HG03108 (cell line): ENCODE measurements at regions not wholly inside any gene's neighbourhood (a gene's known extent, or its start where the extent isn't known, plus 50 kb on each side); places are given as distances from the start of the nearest gene placed in this dataset.

Experiments used
- ATAC-seq: cut with Tn5 transposase; IDR thresholded peaks from one replicate; pipeline ENCODE4 v1.9.1; 2021; ENCODE audit warnings: moderate library complexity; ENCODE audit not compliant: unreplicated experiment

GRCh38 chr1:110816945-110817344, 56.0 kb upstream of the CD53 start:
- ATAC-seq = no peak

DNA sequence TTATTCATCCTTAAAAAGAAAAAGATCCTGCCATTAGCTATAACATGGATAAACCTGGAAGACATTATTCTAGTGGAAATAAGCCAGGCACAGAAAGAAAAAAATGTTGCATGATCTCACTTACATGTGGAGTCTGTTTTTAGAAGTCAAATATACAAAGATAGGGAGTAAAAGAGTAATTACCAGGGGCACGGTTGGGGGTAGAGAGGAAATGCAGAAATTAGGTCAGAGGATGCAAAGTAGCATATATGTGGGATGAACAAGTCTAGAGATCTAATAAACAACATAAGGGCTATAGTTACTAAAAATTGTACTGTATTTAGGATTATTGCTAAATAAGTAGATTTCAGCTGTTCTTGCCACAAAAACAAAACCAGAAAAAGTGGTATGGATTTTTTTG, 61.4 kb upstream of the CD53 start:
- no peak for ATAC-seq

DNA sequence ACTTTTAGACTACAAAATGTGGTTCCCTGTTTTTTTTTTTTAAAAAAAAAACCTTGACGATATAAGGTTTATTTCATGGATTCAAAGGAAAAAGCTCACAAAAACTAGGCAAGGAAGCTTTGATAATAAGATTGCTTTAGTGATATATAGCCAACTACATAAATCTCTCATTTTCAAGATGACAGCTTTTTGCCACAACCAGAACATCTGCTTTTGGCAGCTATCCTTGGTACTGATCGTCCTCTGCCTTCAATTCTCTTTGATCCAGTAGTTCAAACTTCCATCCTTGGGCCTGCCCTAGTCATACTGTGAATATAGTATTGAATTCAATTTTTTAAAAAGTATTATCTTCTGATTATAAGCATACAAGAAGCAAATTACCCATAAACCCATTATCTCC, 72.9 kb upstream of the CD53 start:
- ATAC-seq = no peak

DNA sequence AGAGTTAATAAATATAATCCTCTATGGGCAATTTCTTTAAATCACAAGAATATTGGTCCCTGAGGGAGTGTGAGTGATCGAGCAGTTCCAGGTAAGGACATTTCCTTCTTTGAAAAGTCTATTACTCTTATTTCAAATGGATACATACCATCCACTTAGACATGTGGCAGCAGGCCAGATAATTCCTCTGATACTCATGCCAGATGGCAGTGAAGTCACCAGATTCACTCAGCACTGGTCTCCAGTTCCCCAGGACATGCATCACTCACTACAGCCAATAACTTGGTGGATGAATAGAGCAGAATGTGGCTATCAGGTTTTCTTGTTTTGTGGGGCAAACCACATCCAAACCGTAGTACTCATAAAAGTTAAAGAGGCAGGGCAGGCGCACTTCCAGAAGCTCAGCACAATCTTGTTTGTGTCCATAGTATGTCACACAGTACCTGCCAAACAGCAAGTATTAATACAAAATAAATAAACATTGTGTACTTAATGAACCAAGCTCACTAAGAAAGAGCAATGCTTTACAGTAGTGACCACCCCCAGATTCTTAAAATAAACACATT, 74.2 kb upstream of the CD53 start:
- no peak for ATAC-seq

DNA sequence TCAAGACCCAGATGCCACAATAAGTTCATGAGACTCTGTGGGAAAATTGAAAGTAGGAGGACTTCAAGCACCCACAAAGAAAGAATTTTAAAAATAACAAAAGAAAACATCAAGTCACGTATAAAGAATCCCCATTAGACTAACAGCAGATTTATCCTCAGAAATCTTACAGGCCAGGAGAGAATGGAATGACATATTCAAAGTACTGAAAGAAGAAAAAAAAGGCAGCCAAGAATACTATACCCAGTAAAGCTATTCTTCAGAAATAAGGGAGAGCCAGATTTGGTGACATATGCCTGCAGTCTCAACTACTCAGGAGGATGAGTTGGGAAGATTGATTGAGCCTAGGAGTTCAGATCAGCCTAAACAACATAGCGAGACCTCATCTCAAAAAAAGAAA, 84.3 kb upstream of the CD53 start:
- ATAC-seq = no peak

DNA sequence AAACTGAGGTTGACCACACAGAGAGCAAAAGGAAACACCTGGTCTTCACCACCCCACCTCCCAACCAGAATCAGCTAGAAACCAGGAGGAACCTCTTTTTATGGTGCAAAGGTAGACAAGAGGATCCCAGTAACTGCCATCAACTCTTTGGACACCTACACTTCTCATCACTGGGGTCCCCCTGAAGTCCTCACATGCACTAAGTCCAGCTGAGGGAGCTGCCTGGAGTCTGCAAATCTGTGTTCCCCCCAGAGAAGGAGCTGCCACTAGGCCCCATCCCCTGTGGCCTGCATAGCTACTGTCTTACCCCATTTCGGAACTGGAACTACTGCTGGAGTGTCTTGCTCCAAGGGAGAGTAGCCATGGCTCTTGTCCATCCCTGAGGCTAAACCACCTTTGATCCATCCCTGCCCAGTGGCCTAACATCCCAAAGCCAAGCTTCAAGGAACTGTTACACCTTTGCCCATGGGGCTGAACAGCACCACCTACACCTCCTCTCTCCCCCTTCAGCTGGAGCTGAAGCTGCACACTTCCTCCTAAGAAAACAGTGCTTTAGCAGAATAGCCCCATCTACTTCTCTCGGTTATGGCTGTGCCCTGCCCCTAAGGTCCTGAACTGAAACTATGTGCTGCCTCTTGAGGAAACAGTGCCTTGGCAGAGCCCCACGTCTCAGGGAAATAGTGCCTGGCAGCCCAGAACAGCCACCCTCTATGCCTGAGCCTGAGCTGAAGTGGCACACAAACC, 85.4 kb upstream of the CD53 start:
- ATAC-seq = peak; percentile 77

- ATAC-seq = no peak
Measured at GRCh38 chr1:110786802-110787327, 86.1 kb upstream of the CD53 start.

DNA sequence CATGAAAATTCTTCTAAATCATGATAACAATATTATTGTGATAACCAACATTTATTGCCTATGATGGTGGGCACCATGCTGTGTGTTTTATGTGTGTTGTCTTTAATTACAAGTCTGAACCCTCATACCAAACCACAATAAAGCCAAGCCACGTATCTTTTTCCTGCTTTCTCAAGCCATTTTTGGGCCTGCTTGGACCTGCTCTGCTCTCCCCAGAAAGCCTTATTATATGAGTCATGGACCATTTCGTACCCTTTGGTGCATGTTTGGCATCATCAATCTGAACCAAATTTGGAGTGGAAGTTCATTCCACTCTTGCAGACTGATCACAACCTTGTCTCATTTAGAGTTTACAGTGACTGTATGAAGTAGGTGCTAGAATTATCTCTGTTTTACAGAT, 87.3 kb upstream of the CD53 start:
- ATAC-seq = no peak

- no peak for ATAC-seq
Measured at GRCh38 chr1:110785055-110785454, 87.9 kb upstream of the CD53 start.

DNA sequence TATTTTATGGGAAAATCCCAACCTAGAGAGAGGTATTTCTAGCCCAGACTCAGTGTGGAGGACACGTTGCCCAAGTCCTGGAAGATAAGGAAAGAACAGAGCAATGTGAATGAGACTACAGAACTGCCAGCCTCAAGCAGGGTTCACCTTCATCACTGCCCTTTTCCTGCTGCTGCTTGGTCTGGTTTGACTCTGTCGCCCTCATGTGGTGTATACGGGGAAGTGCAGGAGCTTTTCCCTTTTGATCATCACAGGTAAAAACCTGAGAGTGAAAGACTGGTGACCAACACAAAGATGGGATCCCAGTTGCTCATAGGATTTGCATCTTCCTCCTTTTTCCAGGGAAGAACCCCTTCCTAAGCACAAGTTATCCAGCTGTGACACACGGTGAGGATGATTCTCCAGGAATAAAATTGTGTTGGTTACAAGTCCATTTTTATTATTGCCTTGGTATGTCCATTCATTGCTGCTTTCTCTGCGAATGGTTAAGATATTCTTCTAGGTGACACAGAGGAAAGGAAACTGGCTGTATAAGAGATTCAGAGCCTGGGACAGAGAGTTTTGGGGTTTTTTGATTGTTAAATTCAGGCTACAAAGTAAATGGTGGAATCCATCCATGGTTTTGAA, 89.5 kb upstream of the CD53 start:
- ATAC-seq = no peak

DNA sequence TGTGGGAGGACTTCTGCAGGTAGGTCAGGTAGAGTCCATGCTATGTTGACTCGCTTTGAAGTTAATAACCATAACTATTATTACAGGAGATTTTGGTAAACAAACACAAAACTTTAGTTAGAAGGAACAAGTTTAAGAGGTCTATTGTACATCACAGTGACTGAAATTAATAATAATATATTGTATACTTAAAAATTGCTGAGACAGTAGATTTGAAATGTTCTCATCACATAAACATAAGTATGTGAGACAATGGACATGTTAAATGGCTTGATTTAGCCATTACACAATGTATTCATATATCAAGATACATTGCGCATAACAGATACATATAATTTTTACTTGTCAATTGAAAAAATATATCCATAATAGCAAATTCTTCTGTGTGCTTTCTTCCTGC, 91.4 kb upstream of the CD53 start:
- no peak for ATAC-seq

DNA sequence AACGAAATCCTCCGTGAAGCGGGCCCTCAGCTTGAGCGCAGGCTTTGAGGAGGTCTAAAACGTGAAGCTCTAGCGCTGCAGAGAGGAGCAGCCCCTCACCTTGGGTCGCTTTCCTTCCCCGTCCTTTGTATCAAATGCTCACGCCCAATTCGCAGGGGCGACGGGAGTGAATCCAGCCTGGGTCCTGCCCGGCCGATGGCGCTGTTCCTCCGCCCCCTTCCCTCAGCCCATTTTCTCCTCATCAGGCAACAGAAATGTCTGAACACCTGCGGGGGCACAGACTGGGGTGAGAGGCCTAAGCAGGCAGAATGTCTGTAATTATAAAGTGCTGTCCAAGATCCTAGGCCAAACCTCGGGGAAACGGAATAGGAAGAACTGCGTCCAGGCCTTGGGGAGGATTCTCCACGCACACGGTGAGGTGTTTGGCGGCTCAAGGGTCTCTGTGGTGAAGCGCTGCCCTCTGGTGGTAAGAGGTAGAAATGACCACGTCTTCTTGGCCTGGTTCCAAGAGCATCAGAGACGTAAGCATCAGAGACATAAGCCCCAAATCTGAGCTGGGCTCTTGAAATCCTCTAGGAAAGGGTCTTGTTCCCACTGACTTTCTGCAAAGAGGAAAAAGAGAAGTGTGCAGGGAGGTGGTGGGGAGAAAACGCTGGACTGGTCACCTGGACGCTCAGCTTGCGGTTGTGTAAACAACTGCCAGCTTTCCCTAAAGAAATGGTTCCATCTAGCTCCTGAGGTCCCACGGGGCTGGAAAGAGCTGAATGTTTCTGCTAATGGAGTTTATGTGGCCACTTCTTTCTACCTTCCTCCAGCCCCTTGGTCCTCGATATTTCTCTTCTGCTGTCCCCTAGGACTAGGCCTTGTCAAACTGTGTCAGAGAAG, 92.1 kb upstream of the CD53 start:
- ATAC-seq = no peak

GRCh38 chr1:110779636-110780035, 93.3 kb upstream of the CD53 start:
- ATAC-seq = no peak

GRCh38 chr1:110778821-110779220, 94.1 kb upstream of the CD53 start:
- no peak for ATAC-seq

GRCh38 chr1:110777228-110777627, 95.7 kb upstream of the CD53 start:
- no peak for ATAC-seq

DNA sequence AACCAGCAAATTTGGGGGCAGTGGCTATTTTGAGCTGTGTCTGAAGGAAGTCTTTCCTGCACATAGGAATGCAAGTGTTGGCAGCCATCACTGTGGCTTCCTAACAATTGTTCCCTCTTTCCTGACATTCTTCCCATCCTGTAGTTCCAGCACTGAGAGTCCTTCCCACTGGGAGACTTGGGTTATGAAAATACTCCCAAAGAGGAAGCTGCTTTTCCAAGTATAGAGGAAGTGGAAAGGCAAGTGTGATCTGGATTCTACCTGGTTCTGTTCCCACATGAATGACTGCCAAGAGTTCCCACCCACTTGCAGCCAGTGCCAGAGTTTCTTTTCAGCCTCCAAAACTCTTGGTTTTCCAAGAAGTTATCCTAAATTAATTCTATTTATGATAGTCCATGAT, 98.5 kb upstream of the CD53 start:
- ATAC-seq = no peak

GRCh38 chr1:110773813-110774212, 99.1 kb upstream of the KCNA3 start:
- no peak for ATAC-seq

GRCh38 chr1:110771245-110772022, 96.7 kb upstream of the KCNA3 start:
- no peak for ATAC-seq

GRCh38 chr1:110770832-110771231, 96.1 kb upstream of the KCNA3 start:
- no peak for ATAC-seq

DNA sequence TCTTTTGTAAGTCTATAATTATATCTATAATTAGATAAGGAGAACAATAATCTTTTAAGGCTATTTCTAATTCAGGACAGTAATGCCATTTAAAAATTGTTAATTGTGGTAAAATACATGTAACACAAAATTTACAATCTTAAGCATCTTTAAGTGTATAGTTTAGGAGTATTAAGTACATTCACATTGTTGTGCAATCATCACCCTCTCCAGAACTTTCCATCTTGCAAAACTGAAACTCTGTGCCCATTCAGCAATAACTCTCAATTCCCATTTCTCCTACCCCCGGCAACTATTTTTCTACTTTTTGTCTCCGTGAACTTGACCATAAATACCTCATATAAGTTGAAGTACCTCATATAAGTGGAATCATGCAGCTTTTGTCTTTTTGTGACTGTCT, 93.9 kb upstream of the KCNA3 start:
- ATAC-seq = no peak

- ATAC-seq = no peak
Measured at GRCh38 chr1:110766336-110766647, 91.6 kb upstream of the KCNA3 start.
